T-helper 2 cell treated with Interferon-gamma antibody and Interleukin-4, amounts not matched to agents 5 μg/mL and 100 μg/mL, for 36 hours (primary cell): ENCODE measurements at regions not wholly inside any gene's neighbourhood (a gene's known extent, or its start where the extent isn't known, plus 50 kb on each side); places are given as distances from the start of the nearest gene placed in this dataset.
"Not testable (repeated sequence)": the region's sequence is repeated elsewhere in the genome, so short reads cannot be mapped to it uniquely, and the experiment has no call there.

Source experiments
- DNase-seq: peaks from one replicate; pipeline ENCODE4 v3.0.0; 2021; ENCODE audit warnings: low spot score
- H3K27ac Mint-ChIP-seq: one replicate; pipeline ENCODE4 v1.8.0; 2021; ENCODE audit warnings: mild to moderate bottlenecking, mixed read lengths
- H3K27me3 Mint-ChIP-seq: one replicate; pipeline ENCODE4 v1.8.0; 2021; ENCODE audit warnings: low read depth, mixed read lengths
- H3K36me3 Mint-ChIP-seq: one replicate; pipeline ENCODE4 v1.8.0; 2021; ENCODE audit warnings: low read depth, mixed read lengths
- H3K4me1 Mint-ChIP-seq: one replicate; pipeline ENCODE4 v1.8.0; 2021; ENCODE audit warnings: low read depth, mixed read lengths
- H3K4me3 Mint-ChIP-seq: one replicate; pipeline ENCODE4 v1.8.0; 2022; ENCODE audit warnings: mild to moderate bottlenecking, moderate library complexity, mixed read lengths
- H3K9me3 Mint-ChIP-seq: one replicate; pipeline ENCODE4 v1.8.0; 2021; ENCODE audit warnings: mixed read lengths

DNA sequence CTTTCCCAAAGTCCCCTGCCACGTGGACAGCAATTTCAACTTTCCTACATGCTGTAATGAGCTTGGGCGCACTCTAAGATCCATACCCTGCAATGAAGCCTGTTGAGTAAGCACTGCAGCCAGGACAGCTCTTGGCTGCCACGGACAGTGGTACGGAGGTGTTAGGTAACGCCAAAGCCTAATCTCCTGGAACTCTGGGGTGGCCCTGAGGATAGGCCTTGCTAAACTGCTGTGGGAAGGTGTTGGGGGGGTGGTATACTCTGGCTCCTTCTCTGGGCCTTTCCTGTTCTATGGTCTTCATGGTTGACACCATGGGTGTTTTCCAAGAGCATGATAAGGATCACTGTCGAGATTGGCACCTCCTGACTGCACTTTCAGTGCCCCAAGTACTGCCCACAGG, 66.4 kb upstream of the PITX1 start:
- no peaks in the 10 kb centered on the region for H3K4me1 Mint-ChIP-seq
- H3K27ac Mint-ChIP-seq = no peak overlapping the region
- H3K36me3 Mint-ChIP-seq = no peaks in the 10 kb centered on the region
- no peaks in the 10 kb centered on the region for H3K9me3 Mint-ChIP-seq
- no peak for DNase-seq
- H3K27me3 Mint-ChIP-seq = no peaks in the 10 kb centered on the region
- no peak overlapping the region for H3K4me3 Mint-ChIP-seq

DNA sequence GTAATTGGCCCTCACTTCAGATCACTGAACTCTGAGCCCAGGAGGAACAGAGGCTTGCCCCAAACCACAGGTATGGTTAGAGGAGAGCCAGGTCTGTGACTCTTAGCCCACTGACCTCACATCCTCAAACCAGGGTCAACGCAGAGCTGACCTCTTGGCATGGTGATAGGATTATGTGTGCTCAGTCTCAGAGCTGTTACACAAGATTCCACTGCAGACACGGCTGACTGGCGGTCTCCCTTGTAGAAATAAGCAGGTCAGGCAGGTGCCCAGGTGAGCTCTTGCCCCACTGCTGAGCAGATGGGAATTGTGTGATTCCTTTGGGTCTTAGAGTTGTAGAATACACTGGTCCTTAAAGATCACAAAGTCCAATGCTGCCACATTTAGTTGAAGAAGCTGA, 66.0 kb upstream of the PITX1 start:
- no peak for DNase-seq
- Mint-ChIP-seq H3K9me3 (no peaks in the 10 kb centered on the region), H3K36me3 (no peaks in the 10 kb centered on the region), H3K27ac (no peak overlapping the region), H3K27me3 (peaks cover under 1% of the 10 kb centered on the region), H3K4me1 (no peaks in the 10 kb centered on the region), H3K4me3 (no peak overlapping the region)

DNA sequence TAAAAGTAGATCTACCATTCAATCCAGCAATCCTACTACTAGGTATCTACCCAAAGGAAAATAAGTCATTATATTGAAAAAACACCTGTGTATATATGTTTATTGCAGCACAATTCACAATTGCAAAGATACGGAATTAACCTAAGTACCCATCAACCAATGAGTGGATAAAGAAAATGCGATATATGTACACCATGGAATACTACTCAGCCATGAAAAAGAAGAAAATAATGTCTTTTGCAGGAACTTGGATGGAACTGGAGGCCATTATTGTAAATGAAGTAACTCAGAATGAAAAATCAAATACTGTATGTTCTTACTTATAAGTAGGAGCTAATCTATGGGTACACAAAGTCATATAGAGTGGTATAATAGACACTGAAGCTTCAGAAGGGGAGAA, 63.4 kb upstream of the PITX1 start:
- no peak for DNase-seq
- H3K4me1 Mint-ChIP-seq = no peaks in the 10 kb centered on the region
- H3K36me3 Mint-ChIP-seq = no peaks in the 10 kb centered on the region
- peaks cover 8% of the 10 kb centered on the region for H3K27me3 Mint-ChIP-seq
- H3K4me3 Mint-ChIP-seq = no peak overlapping the region
- H3K27ac Mint-ChIP-seq = no peak overlapping the region
- H3K9me3 Mint-ChIP-seq = no peaks in the 10 kb centered on the region

DNA sequence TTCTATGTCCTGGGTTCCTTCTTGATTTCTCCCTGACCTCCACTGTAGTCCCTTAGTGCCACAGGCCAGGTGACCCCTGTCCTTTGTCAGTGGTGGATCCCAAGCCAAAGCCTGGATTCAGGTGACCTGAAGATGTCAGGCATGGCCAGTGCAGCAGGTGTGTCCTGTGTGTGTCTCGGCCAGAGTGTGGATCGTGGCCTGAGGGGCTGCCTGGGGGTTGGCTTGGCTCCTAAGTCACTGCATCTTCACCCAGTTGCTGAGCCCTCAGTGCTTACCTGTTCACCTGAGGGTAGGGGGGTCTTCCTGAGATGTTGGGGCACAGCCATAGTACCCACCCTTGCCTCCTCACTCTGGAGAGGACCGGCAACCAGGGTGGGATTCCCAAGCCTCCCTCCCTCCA, 61.8 kb upstream of the PITX1 start:
- no peaks in the 10 kb centered on the region for H3K4me1 Mint-ChIP-seq
- DNase-seq = no peak
- no peaks in the 10 kb centered on the region for H3K36me3 Mint-ChIP-seq
- no peaks in the 10 kb centered on the region for H3K9me3 Mint-ChIP-seq
- H3K4me3 Mint-ChIP-seq = no peak overlapping the region
- H3K27me3 Mint-ChIP-seq = peaks cover 8% of the 10 kb centered on the region
- H3K27ac Mint-ChIP-seq = no peak overlapping the region

DNA sequence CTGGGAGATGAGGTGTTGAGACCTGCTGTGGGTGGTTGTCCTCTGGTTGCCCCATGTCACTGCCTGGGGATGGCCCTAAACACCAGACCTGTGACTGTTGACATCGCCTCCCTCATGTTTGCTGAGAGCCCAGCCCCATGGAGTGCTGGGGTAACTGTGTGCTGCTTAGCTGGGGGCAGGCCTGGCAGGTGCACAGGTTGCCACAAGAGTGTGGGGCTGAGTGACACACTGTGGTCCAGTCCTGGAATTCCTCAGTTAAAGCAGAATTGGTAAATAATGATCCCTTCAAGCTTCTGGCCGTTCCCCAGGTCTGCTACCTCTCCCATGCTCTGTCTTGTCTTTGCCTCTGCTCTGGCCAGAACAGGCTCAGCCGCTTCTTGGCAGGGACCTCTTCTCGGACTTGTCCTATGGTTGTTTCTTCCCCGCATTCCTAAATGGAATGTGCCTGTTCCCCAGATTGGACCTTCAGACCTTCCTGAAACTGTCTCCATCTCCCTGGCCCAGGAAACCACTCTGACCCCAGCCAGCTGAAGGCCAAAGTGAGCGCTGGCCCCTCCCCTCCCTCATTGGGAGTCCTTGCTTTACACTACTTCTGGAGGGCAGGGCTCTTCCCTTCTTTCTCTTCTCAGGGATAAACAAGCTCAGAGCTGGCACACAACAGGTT, 61.2 kb upstream of the PITX1 start:
- H3K9me3 Mint-ChIP-seq = no peaks in the 10 kb centered on the region
- H3K36me3 Mint-ChIP-seq = no peaks in the 10 kb centered on the region
- no peak overlapping the region for H3K4me3 Mint-ChIP-seq
- no peak overlapping the region for H3K27ac Mint-ChIP-seq
- H3K4me1 Mint-ChIP-seq = no peaks in the 10 kb centered on the region
- DNase-seq = no peak
- peaks cover 10% of the 10 kb centered on the region for H3K27me3 Mint-ChIP-seq

DNA sequence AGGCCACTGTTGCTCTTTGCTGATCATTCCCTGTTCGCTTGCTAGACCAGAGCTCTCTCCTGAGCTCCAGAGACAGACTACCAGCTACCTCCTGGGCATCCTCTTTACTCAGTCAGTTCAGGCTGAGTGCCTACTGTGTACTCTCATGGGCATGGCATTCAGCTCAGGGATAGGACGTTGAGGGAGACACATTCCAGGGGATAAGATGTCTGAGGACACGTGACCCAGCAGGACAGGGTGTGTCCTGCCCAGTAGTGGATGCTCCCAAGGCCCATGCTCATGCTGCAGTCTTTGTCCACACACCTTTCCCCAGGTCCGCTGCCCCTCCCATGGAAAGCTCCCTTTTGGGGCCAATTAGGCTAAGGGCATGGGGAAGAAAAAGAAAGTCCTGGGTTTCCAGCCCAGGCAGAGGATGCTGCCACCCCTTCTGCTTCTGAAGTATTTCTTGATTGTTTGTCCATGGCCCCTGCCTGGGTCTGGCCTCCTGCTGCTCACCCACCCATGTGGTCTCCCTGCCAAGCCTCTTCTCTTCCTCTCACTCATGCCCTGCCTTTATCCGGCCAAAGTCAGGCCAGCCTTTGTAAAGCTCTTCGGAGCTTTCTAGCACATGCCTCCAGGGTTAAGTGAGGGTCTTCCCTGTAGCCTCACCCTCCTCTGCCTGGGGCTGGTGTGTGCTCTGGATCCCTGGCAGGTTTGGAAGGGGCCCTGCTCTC, 60.5 kb upstream of the PITX1 start:
- Mint-ChIP-seq H3K4me3 (no peak overlapping the region), H3K36me3 (no peaks in the 10 kb centered on the region), H3K27me3 (peaks cover 10% of the 10 kb centered on the region), H3K9me3 (no peaks in the 10 kb centered on the region), H3K27ac (no peak overlapping the region), H3K4me1 (no peaks in the 10 kb centered on the region)
- DNase-seq = no peak

DNA sequence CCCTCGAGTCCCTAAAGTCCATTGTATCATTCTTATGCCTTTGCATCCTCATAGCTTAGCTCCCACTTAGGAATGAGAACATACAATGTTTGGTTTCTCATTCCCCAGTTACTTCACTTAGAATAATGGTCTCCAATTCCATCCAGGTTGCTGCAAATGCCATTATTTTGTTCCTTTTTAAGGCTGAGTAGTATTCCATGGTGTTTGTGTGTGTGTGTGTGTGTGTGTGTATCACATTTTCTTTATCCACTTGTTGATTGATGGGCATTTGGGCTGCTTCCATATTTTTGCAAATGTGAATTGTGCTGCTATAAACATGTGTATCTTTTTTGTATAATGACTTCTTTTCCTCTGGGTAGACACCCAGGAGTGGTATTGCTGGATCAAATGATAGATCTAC, 59.5 kb upstream of the PITX1 start:
- H3K4me1 Mint-ChIP-seq, H3K4me3 Mint-ChIP-seq, H3K36me3 Mint-ChIP-seq, DNase-seq, H3K9me3 Mint-ChIP-seq, H3K27me3 Mint-ChIP-seq, H3K27ac Mint-ChIP-seq: not testable (repeated sequence)

DNA sequence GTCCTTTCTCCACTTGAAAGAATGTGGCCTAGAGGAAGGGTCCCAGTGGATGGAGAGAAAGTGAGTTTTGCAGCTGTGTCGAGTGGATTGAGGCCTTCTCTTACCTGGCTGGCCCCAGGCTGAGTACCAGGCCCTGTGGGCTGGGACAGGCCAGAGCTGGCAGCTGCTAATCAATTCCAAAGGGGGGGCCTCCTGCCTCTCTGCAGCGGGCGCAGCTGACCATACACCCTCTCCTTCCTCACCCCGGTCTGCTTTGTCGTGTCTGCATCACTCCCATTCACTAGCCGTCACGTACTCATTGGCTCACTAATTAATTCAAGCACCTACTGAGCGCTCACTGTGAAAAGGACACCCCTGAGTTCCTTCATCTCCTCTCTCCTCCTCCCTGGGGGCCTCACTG, 58.4 kb upstream of the PITX1 start:
- DNase-seq = no peak
- H3K27ac Mint-ChIP-seq = no peak overlapping the region
- no peaks in the 10 kb centered on the region for H3K36me3 Mint-ChIP-seq
- H3K9me3 Mint-ChIP-seq = no peaks in the 10 kb centered on the region
- H3K4me3 Mint-ChIP-seq = no peak overlapping the region
- H3K27me3 Mint-ChIP-seq = peaks cover 13% of the 10 kb centered on the region
- H3K4me1 Mint-ChIP-seq = no peaks in the 10 kb centered on the region

DNA sequence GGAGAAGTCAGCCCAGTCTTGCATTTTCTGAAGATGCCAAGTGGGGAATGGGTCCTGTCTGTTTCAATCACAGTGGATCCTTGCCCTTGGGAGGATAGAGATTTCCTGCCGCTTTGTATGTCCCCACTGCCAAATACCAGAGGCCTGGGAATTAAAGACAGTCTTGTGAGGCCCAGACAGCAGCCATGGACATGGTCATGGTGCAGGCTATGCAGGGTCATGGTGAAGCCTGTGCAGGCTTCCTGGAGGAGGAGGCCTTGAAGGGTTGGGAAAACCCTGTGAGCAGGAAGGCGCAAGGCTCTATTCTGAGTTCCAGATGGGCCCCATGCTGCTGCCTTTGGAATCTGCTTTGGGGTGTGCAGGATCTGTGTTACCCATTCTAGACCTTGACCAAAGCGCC, 57.3 kb upstream of the PITX1 start:
- no peak overlapping the region for H3K27ac Mint-ChIP-seq
- H3K4me3 Mint-ChIP-seq = no peak overlapping the region
- H3K4me1 Mint-ChIP-seq = no peaks in the 10 kb centered on the region
- no peaks in the 10 kb centered on the region for H3K9me3 Mint-ChIP-seq
- H3K36me3 Mint-ChIP-seq = no peaks in the 10 kb centered on the region
- no peak for DNase-seq
- peaks cover 16% of the 10 kb centered on the region for H3K27me3 Mint-ChIP-seq

DNA sequence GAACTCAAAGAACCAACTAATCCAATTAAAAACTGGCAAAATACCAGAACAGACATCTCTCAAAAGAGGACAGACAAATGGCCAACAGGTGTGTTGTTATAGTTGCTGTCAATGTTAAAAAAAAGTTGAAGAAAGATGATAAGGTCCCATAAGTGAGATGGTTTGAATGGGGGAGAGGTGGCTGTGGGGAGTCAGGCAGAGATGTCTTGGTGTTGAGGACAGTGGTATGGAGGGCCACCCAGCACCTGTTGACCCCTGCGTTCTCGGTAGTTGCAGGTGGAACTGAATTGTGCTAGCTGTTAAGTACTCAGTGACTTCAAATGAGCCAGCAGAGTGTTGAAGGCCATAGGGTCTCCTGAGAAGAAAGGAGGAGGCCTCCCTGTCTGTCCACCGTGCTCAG, 55.9 kb upstream of the PITX1 start:
- Mint-ChIP-seq H3K27me3 (peaks cover 14% of the 10 kb centered on the region), H3K27ac (no peak overlapping the region), H3K36me3 (no peaks in the 10 kb centered on the region), H3K4me3 (no peak overlapping the region), H3K9me3 (no peaks in the 10 kb centered on the region), H3K4me1 (no peaks in the 10 kb centered on the region)
- DNase-seq = no peak

DNA sequence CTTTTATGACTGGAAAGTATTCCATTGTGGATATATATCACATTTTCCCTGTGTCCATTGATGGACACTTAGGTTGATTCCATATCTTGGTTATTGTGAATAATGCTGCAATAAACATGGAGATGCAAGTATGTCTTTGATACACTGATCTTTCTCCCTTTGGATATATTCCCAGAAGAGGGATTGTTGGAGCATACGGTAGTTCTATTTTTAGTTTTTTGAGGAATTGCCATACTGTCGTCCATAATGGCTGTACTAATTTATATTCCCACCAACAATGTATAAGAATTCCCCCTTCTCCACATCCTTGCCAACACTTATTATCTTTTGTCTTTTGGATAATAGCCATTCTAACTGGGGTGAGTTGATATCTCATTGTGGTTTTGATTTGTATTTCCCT, 54.9 kb upstream of the PITX1 start:
- Mint-ChIP-seq H3K4me1 (no peaks in the 10 kb centered on the region), H3K27ac (no peak overlapping the region), H3K9me3 (no peaks in the 10 kb centered on the region), H3K36me3 (no peaks in the 10 kb centered on the region), H3K27me3 (peaks cover 15% of the 10 kb centered on the region), H3K4me3 (no peak overlapping the region)
- no peak for DNase-seq

DNA sequence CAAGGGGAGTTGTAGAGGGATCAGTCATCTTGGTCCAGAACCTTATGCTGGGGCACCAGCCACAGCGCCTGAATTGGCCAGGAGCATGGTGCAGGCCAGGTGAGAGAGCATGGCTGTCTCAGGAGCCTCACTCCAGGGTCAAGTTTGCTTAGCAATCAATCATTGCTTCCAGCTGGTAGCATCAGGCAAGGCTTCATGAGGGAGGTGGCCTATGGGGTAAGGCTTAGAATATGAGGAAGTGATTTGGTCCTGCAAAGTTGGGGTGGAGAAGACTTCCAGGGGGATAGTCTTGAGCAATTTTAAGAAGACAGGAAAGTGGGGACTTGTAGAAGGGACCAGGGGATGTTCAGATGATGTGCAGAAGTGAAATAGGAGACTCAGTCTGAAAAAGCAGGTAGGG, 53.9 kb upstream of the PITX1 start:
- no peak for DNase-seq
- H3K27ac Mint-ChIP-seq = no peak overlapping the region
- peaks cover 3% of the 10 kb centered on the region for H3K9me3 Mint-ChIP-seq
- no peak overlapping the region for H3K4me3 Mint-ChIP-seq
- peaks cover 13% of the 10 kb centered on the region for H3K27me3 Mint-ChIP-seq
- H3K36me3 Mint-ChIP-seq = no peaks in the 10 kb centered on the region
- no peaks in the 10 kb centered on the region for H3K4me1 Mint-ChIP-seq

DNA sequence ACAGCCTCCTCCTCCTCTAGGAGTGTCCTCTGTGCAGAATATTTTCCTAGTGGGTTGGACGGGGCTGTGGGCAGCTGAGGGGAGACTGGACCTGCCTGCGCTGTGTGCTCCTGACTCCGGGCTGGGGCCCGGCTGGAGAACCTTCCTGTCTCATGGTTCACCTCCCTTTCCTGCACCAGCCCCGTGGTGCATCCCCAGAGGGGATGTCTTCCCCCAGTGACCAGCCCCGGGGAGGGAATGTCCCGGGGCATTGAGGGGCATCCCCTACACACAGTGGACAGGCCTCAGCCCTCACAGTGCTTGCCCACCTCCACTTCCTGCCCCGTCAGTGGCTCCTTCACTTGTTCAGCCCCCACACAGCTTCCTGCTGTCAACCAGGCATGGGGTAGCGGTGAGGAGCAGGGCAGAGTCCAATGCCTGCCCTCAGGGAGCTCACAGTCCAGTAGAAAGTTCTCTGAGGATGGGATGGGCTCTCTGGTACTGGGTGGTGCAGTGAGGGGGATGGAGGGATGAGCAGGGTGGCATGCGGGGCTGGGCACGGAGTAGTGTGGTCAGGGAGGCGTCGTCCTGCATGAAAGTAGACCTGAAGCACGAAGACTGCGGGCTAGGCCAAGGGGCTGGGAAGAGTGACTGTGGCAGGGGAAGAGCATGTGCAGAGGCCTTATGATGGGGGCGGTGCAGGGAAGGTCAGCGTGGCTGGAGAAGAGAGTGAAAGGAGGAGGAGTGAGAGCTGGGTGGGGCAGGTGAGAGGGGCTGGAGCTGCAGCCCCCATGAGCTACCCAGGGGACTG, 52.1 kb upstream of the PITX1 start:
- no peak for DNase-seq
- Mint-ChIP-seq H3K4me1 (no peaks in the 10 kb centered on the region), H3K36me3 (no peaks in the 10 kb centered on the region), H3K9me3 (peaks cover 9% of the 10 kb centered on the region), H3K4me3 (no peak overlapping the region), H3K27ac (no peak overlapping the region), H3K27me3 (peaks cover 13% of the 10 kb centered on the region)

DNA sequence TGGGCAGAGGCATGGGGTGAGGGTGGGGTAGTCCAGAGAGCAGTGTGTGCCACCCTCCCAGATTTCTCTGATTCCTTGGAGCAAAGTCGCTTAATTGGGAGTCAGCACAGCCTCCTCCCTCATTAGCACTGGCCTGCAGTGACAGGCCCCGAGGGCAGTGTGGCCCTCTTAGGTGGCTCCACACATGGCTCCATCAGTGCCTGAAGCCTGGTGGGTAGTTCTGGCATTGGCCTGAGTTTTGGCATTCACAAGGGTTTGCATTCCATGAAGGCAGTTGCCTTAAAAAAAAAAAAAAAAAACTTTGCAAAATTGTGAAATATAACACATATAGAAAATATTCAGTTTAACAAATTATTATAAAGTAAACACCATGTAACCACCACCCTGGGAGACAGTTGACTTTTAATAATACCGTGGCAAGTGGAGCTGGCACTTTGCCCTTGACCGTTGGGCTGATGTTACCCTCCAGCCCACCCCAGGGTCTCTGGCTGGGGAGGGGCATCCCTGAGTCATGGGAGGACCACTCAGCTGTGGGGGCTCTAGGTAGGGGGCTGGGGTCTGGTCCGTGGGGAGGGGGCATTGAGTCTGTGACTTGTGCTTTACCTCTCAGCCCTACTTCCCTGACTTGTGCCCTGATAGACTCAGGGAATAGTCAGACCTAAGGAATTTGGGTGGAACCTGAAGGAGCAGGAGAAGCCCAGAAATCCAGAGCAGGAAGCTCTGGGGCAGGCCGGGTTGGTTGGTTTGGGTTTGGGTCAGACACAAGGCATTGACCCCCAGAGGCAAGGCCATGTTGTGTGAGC, 51.3 kb upstream of the PITX1 start:
- Mint-ChIP-seq H3K4me1 (no peaks in the 10 kb centered on the region), H3K4me3 (no peak overlapping the region), H3K9me3 (peaks cover 12% of the 10 kb centered on the region), H3K27me3 (peaks cover 11% of the 10 kb centered on the region), H3K36me3 (no peaks in the 10 kb centered on the region), H3K27ac (no peak overlapping the region)
- no peak for DNase-seq
